HG03432 (cell line): ENCODE measurements at regions not wholly inside any gene's neighbourhood (a gene's known extent, or its start where the extent isn't known, plus 50 kb on each side); places are given as distances from the start of the nearest gene placed in this dataset.

Experiments used
- ATAC-seq: cut with Tn5 transposase; IDR thresholded peaks from one replicate; pipeline ENCODE4 v1.9.1; 2021; ENCODE audit warnings: mild to moderate bottlenecking, moderate library complexity; ENCODE audit not compliant: unreplicated experiment

DNA sequence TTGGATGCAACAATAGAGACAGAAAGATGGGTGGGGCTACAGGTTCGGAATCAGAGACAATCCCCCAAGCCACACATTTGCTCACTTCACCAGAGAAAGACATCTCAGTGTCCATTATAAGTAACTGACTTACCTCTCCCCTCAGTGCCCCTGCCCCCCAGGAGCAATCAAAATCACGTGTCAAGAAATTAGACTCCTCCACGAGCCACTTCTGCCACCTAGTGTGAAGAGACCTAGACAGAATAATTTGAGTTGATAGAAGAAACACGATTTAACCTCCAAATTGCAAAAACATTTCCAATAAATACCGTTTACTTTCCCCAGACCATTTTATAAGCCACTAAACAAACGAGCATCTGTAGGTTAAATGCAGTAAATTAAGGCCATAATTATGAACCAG is 123.2 kb downstream of the SLC30A10 start:
- ATAC-seq, result no peak

DNA sequence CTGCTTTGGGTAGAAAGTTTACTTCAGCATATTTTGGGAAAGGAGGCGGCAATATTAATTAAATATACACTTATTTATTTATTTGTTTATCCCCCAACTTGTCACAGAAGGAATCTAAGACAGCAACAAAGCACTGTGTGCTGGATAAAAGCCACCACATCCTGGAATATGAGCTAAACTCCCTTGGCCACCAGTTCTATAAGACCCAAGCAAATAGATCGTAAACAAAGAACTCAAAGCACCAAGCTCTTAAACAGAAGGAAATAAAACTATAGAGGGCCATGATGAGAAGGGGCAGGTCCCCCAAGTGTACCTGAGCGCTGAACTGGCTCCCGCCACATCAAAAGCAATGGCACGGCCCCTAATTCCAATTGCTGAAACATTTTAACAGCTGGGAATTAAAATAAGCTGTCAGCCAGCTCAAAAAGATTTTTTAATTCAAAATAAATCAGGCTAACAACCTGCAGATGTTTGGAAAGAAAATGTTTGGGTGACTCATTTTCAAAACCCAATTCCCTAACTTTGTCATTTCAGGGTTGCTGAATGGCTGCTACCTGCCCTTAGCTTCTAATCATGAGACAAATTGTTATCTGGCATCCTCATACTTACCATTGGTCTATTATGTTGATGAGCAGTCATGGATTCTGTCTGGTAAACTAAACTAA is 127.1 kb downstream of the SLC30A10 start:
- no peak for ATAC-seq

DNA sequence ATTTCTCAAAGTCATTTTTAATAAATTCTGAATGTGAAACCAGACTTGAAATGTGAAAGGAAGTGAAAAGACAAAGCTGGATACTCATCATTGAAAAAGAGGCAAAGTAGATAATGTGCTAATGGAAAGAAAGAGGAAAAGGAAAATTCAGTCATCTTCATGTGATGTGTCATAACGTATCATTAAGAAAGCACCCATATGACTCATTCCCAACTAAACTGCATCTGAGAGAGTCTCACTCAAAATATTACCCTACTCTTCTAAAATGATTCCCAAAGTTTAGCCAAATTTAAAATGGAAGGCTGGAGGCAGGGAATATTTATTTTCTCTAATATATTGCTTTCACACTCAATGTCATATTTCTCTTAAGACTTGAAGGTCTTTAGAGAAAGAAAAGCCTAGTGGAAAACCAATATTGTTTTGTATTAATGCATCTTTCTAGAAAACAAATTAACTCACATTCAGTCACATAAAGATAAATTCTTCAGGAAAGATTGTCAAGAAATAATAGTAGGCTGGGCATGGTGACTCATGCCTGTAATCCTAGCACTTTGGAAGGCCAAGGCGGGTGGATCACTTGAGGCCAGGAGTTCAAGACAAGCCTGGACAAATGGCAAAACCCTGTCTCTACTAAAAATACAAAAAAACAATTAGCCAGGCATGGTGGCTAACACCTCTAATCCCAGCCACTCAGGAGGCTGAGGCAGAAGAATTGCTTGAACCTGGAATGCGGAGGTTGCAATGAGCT is 129.9 kb downstream of the SLC30A10 start:
- peak; percentile 65 for ATAC-seq

DNA sequence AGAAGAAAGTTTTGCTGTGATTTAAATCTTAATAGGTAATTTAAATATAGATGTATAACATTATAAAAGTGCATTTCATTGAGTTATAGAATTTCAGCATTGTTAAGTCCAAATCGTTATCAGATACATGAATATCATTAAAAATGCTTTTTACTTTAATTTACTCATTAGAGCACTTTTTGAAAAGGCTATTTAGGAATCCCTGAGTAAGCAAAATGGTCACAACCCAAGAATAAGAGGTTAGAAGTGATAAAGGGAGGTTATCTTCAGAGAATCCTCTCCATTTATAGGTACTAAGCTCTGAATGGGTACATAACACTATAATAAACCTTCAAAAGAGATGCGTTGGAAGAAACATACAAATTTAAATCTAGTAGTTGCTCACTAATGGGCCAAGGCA is 130.7 kb downstream of the SLC30A10 start:
- ATAC-seq, result no peak

DNA sequence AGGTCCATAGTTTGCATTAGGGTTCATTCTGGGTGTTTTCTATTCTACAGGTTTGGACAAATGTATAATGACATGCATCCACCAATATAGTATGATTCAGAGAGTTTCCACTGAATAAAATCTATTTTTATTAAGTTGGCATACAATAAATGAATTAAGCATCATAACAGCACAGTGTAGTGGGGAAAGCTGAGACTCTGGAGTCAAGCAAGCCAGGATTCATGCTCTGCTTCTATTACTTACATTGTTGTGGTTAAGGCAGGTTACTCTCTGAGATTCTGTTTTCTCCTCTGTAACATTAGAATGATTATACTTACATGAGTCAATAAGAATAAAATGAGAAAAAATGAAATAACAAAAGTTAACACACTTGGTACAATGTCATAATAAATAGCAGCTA is 131.3 kb downstream of the SLC30A10 start:
- ATAC-seq, result no peak

DNA sequence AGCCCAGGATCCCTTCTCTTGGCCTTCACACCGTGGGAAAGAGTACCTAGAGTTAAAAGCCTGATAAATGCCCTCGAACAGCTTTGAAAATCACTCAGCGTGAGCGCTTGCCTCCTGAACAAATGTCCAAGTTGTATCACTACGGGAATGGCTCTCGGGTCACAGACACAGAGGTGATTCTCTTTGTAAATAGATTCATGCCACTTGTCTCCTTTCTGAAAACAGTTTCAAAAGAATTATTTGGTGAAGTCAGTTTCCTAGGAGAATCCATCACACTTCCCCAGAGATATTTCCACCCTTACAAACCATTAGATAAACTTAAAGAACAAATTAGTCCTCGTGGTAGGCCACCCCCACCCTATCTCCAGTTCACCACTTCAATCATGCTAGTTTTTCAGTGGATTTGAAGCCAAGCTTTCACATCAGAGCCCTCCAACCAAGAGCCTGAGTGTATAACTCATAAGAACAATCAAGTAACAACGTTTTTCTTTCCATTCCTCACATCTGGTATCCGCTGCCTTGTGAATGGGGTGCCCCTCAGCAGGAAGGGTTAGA is 132.9 kb downstream of the SLC30A10 start:
- ATAC-seq, result no peak

DNA sequence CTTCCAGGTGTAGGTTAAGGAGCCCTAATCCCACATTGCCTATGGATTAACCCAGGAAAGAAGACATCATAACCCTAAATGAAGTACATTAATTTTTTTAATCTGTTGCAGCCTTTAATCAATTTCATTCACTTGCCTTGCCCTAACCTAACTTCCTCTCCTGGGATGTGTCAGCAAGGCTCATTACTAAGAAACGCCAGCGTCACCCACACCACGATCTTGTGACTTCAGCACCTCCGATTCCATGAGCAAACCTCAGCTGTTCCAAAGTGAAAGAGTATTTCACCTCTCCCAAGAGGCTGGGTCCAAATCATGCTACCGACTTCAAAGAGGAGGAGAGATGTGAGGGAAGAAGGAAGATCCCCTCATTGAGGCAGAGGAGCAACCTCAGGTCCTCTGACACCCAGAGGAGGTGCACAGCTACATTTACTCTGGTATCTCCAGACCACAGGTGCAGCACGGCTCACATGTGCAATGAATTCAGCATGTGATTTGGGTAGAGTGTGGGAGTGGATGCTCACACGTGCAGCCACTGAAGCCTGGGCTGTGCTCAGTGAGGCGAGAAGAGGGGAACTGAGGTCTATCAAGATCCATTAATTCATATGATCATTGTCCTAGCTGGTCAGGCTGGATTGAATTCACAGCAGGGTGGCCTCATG is 134.1 kb downstream of the SLC30A10 start:
- ATAC-seq, result peak; percentile 55

DNA sequence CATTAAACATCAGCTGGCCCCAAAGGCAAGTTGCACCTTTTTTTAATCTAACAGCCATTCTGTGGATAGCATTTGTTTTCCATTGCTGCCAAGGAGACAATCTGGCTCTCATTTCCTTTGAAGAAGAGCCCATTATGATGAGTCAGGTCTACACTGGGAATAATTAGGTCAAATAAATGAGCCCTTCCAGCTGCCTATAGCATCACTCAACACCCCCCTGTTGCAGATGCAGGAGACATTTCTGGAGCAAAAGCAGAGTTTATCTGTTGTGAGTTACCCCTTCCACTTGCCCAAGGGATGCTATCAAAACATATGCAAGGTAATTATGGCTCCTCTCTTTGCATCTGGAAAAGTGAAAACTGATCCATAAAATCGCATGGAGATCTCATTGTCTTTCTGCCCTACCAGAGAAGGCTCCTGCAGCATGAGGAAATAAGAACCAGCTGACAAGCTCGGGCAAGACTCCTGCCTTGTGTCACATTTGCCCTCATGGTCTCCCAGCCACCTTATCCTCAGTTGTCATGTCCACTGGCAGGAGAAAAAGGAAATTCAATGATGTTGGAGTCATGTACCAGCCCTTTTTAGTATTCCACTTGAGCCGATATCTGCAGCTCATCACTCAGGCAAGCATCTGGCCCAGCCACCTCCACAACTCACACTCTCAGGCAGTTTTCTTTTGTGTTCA is 135.9 kb downstream of the SLC30A10 start:
- ATAC-seq, result no peak

DNA sequence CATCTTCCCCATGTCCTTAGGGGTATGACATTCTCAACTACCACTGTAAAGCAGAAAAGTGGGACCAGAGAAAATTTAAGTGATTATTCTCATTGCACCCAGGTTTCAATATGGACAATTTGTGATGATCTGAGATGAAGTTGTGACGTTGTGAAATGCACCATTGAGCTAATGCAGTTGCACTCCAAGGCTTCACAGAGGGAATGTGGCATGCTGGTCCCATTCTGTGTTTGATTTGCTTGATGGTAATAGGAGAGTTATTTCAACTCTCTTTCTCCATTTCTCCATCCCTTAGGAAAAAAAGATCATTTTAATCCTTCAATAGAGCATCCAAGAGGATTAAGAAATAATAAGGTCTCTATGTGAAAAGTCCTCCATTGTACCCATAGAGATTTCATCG is 136.6 kb downstream of the SLC30A10 start:
- ATAC-seq, result no peak

DNA sequence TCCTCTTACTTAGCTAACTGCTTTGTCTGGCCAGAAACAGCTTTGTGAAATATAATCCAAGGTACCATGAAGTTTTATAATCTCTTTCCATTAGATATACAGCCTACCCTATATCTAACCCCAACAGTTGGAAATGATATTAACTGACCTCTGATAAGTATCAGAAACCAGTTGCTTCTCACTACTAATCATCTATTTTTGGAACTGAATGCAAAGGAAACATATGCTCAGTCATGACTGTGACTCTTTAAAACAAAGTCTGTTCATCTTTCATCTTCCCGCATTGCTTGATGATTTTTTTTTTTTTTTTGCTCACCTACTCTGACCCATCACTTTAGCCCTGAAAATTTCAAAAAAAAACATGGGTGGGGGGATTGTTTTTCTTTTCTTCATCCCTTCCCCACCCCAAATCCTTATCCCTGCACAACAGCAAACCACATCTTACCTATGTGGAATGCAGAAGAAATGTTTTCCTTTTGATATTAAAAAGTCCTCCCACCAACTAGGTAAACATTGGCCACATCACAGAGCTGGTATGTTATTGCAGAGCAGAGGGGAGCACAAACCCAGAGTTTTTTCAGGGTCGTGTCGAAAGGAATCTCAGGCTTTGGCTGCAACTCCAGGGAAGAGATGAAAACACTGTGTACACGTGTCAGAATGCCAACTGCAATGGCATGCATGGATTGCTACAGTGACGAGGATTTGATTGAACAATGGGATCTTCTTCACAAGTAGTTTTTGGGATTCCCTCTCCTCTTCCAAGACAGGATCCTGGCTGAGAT is 137.3 kb downstream of the SLC30A10 start:
- ATAC-seq, result no peak

DNA sequence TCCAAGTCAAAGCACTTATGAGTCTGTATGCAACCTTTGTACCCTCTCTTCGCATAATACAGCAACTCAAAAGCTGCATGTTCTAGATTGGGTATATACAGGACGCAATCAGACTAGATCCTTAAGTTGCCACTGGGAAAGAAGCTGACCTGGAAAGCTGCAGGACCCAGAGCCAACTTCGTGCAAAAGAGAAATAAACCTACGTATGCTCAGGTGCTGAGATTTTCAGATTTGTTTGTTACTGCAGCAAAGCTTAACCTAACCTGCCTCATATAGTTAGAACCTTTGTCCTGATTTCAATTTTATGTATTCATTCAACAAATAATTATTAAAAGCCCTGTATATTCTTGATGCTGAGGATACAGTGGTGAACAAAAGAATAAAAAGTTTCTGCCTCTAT is 139.7 kb downstream of the SLC30A10 start:
- no peak for ATAC-seq

DNA sequence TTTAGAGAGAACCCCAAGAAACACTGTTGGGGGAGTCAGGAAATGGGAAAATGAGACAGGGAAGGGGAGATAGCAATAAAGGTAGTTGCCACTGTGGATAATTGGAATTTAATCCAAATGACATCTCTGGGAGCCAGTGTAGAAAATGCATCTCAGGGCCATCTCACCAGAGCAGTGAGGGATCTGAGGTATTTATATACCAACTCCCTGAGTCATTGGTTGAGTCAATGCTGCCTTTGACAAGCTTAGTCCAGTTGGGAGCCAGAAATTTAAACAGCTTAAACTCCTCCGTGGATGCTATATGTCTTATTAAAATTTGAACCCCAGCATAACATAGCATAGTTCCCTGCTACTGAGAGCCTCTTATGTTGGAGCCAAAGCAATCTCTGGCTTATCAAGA is 140.3 kb downstream of the SLC30A10 start:
- ATAC-seq, result no peak

DNA sequence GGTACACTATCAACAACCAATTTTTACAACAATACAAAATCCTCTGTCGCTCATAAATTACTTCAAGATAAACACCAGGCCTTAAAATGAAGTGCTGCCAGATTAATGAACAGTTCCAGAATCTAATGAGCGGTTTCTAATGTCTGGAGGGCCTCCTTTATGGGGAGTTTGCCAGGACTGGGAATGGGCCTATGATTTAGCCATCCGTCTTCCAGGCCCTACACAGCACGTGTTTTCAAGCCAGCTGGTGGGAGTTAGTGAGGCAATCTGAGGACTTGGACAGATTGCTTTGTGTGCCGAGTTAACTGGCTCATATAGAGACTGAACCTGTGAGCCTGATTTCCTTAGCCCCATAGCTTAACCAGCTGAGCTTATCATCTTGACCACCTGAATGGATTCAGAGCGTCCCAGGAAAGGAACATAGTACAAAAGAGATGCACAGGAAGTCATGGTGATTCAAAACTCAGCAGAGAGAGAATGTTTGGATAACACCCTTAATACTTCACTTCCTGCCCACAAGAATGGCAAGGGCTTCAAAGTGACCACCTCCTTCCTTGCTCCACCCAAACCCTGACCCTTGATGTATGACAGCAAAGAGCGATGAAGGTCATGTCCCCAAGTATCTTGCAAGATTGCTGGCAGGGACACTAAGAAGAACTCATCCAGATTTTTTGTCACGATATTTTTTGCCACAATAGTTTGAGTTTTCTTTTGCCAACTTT is 143.5 kb downstream of the SLC30A10 start:
- no peak for ATAC-seq

DNA sequence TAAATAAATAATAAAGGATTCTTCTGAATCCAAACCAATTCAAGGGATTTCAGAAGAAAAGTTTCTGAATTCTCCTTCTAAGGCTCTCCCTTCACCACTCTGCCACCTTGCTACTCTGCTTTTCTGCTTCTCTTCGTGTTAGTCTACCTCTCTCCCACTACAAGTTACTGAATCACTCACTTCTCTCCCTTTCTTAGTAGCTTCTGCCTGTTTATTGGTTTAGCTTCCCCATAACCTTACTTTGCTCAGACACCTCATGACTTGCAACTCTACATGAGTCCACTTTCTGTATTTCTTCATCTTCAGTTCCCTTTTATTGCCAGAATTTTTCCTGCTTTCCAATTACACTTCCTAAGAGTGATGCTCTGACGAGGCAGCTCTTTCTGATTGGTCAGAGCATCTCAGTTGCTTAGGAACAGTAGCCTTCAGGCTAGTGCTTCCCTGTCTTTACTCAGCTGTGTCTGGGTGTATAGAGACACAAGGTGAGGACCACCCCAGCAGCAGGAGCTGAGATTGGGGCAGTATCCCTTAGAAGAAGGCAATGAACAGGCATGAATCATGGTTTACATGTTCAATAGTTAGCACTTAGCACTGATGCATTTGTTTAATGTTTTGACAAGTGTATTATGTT is 144.6 kb downstream of the SLC30A10 start:
- no peak for ATAC-seq

DNA sequence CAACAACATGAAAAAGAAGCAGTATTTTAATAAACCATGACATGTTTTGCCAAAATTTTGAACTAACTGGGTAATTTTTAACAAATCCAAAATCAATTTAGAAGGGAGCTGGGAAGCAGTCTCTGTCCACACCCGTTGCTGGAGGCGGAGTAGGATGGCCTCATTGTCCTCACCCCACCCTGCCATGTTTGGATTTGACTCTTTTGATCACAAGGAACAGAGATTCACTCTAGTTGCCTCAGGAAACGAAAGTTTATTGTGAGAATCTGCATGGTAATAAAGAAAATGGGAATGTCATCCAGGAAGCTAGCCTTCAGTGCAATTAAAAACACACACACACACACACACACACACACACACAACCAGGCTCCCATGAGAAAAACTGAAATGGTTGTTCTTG is 145.4 kb downstream of the SLC30A10 start:
- no peak for ATAC-seq

DNA sequence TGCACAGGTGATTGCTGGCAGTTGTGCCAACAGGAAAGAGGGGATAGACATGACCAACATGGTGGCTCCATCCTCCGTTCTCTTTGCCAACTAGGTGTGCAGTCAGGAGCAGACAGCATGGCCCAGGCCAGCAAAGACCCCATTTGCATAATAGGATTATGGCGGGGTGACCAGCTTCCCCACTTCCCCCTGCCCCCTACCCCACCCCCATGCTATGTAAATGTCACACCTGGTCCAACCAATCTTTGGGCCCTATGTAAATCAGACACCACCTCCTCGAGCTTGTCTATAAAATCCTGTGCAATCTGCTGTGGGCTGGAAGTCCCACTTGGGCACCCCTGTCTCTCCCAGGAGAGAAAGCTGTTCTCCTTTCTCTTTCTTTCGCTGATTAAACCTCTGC is 146.0 kb downstream of the SLC30A10 start:
- ATAC-seq, result no peak

DNA sequence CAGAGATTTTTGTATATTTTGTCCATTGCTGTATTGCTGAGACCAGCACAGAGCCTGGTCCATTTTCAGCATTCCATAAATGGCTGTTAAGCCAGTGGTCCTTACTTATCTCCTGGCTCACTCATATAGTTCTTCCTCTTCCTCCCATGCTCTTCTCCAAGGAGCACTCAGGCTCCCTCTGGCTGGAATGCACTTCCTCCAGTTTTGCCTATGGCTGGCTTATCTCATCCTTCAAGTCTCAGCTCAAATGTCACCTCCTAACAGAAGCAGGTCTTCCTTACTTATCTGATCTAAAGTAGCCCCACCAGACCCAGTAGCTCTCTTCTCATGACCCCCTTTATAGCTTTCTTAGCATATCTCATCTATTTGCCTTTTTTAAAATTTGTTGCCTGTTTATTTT is 146.9 kb downstream of the SLC30A10 start:
- ATAC-seq, result no peak

DNA sequence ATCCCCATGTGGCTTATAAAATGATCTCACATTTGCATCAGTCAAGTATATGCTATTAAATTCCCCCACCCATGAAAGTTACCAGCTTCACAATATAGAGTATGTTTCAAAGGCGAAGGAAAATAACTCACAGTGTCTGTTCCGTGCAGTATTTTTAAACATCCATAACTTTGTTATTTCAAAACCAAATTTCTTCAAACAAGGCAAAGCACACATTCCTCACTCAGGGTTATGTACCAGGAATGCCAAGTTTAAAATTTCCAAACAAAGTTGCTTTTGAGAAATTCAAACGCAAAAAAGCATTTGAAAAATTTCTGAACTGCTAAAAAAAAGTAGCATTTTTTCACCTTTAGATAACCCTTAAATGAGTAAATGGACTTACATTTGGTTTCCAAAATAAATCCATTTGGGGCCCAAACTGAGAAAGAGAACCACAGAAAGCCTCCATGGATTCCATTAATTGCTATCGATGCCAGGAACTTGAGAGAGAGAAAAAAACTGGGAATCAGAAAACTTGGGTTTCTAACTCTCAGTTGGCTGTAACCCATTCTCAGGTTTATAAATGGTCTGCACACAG is 149.5 kb downstream of the SLC30A10 start:
- no peak for ATAC-seq

DNA sequence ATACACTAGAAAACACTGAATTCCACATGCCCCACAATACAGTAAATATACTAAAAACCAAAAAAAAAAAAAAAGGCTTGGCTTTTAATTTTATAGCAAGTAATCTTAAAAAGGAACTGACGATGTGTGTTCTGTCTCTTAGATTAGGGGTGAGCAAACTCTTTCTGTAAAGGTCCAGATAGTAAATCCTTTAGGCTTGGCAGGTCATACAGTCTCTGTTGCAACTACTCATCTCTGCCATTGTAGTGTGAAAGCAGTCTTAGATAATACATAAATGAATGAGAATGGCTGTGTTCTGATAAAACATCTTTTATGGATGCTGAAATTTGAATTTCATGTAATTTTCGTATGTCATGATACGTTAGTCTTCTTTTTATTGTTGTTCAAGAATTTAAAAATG is 150.2 kb downstream of the SLC30A10 start:
- ATAC-seq, result no peak
